NCI-H446 (cell line): ENCODE measurements at regions not wholly inside any gene's neighbourhood (a gene's known extent, or its start where the extent isn't known, plus 50 kb on each side); places are given as distances from the start of the nearest gene placed in this dataset.

Experiments used
- DNase-seq, 2 experiments: peaks; one replicate each; lab custom pipeline; 2025; lab: John Stamatoyannopoulos, UW

- no peak for DNase-seq
Measured at GRCh38 chr10:78876449-78876848, 192.3 kb upstream of the ZMIZ1 start.

GRCh38 chr10:78879621-78880020, 189.1 kb upstream of the ZMIZ1 start:
- no peak for DNase-seq

DNA sequence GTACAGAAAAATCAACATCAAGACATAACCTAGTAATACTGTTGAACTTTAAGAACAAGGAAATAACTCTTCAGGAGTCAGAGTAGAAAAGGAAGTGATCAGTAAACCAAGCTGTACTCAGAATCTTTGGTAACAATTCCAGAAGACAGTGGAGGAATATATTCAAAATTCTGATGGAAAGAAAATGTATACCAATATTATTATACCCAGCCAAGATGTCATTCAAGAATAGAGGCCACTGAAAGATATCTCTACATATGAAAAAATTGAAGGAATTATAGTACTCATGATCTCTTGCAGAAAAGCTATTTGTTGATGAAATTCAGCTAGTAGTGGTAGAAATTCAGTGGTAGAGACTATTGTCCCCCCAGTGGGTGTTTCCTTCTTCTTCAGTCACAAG, 182.6 kb upstream of the ZMIZ1 start:
- DNase-seq: no peak

GRCh38 chr10:78889536-78890063, 179.2 kb upstream of the ZMIZ1 start:
- DNase-seq: peak; percentile 7 to 50

- DNase-seq: no peak
Measured at GRCh38 chr10:78890506-78890905, 178.3 kb upstream of the ZMIZ1 start.

- DNase-seq: no peak
Measured at GRCh38 chr10:78891741-78892140, 177.0 kb upstream of the ZMIZ1 start.

DNA sequence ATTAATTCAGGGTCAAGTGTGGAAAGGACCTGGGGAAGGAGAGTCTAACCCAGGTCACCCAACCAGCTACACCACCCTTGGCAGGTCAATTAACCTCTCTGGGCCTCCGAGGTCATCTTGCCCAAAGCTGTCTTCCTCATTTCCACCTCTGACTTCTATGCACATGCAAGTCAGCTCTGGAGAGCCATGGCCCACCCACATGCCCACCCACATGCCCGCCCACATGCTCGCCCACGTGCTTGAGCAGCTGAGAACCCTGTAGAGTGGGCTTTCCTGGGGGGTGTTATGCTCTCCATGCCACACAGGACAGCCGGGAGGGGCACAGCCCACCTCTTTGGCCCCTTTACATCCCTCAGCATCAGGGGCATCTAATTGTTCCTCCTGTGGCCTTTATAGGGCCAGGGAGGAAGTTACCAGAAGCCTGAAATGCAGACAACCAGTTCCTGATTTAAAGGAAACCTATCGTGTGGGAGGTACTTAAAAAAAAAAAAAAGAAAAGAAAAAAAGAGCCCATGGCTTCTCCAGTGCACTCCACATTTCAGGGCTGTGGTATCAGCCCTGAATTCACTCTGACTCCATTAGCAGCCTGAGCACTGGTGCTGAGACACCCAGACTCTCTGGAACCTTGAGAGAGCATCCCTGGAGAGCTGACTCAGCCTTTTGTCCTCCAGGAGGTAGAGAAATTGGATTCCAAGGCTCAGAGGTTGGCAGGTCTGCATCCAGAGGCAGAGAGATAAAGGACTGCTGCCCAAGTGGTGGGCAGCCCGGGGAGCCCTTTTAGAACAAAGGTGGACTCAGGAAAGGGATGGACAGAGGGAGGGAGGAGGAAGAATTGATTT, 176.2 kb upstream of the ZMIZ1 start:
- no peak for DNase-seq

DNA sequence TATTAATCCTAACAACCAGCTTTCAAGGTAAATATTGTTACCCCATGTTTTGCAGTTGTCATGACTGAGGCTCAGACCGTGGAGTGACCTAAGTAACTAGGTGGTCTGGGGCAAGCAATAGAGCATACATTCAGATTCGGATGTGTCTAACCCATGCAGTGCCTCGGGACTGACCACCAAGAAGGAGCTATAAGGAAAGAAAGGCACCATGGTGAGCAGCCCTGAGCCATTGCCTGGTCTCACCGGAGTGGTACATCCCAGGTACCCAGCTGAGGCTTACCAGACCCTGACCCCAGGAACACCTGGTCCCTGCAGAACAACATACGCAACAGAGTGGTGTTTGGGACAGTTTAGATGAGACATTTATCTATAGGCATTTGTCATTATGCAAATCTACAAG, 175.5 kb upstream of the ZMIZ1 start:
- no peak for DNase-seq

DNA sequence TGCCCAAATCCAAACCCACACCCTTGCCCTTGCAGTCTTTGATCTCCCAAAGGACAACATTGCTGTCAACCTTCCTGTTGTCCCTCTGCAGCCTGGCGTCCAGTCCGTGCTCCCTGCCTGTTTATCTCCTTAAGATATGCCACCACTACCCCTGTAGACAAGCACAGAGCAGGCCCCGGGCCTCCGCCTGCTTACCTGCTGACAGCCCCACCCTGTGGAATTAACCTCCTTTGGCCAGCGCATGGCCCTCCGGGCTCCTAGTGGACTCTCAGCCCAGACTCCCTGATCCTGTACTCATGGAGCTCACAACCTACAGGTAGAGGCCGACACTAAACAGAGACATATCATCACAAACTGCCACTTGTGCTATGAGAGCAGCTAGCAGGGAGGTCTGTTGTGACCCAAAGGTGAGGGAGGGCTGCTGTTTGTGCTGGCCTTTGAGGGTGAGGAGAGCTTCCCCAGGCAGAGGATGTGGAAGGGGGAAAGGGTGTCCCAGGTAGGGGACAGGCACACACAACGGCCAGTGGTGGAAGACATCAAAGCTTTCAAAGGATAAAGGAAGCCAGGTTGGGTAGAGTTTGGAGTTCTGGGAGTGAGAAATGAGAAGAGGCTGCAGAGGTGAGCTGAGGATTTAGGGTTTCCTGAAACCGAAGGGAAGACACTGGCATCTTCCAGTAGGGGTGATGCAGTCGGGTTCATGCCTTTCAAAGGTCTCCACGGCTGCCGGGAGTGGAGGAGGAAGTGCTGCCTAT, 174.5 kb upstream of the ZMIZ1 start:
- DNase-seq: no peak

GRCh38 chr10:78894841-78895195, 173.9 kb upstream of the ZMIZ1 start:
- DNase-seq: no peak

DNA sequence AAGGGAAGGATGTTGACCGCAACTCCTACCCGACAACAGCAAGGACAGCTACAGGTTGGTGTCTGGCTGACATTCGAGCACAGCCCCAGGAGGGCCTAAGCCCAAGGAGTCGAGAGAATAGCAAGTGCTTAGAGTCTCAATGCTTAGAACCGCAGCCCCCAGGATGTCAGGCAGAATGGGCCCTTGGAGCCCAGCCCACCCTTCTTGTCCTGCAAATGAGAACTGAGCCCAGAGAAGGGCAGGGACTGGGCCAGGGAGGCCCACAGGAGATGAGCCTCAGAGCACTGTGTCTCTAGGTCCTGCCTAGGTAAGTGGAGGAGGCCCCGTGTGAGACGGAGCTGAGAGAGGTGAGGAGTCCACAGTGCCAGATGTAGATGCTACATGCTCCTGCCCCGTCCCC, 173.3 kb upstream of the ZMIZ1 start:
- DNase-seq: no peak

- no peak for DNase-seq
Measured at GRCh38 chr10:78896159-78896928, 172.4 kb upstream of the ZMIZ1 start.

DNA sequence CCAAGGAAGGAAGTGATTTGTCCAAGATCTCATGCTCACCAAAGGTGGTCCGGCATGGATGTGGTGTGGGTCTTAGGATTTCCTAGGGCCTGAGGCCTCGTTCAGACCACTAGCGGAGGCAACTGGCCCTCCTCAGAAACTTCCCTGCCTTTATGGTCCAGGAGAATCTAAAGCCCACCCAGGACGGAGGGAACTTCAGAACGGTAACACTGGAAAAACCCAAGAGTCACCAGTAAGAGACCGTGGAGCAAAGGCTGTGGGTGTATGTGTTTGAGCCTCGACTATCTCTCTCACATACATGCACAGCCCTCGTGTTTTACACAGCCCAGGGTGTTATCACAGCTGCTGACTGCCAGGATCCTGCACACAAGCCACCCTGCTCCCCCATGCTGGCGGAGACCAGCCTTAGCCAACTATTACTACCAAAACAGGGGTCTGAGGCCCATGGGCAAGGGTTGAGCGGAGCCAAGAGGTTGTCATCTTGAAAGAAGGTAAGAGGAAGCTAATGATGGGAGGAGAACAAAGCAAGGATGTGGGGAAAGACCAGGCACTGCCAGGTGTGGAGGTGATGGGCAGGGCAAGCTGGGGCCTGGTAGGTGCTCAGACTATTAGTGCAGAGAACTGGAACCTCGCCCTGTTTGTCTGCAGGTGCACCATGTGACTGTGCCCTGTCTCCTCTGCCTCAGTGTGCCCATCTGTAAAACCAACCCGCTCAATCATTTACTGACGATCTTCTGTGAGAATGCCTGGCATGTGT, 170.2 kb upstream of the ZMIZ1 start:
- DNase-seq: no peak

DNA sequence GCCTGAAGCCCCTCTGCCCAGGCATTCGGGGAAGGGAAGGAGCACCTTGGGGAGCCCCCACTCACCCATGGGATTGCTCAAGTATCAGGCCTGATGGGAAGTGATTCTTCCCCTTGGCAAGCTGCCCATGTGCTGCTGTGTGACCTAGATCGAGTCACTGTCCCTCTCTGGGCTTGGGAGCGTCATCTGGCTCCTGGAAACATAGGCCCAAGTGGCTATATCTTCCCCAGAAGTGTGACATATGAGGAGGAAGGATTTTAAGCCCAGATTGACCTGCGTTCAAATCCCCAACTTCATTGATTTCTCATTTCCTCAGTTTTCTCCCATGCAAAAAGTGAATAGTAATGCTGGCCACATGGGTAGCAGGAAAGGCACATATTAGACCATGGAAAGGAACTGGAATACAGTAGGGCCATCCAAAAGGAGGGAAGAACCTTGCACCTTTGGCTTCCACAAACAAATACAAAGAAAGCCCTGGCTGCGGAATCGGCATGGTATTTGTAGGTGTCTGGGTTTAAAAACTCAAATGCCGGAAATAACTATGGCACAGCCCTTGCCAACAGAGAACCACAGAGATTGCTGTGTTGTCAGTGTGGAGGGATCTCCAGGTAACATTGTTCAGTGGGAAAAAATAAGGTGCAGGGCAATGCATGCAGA, 169.5 kb upstream of the ZMIZ1 start:
- DNase-seq: no peak

DNA sequence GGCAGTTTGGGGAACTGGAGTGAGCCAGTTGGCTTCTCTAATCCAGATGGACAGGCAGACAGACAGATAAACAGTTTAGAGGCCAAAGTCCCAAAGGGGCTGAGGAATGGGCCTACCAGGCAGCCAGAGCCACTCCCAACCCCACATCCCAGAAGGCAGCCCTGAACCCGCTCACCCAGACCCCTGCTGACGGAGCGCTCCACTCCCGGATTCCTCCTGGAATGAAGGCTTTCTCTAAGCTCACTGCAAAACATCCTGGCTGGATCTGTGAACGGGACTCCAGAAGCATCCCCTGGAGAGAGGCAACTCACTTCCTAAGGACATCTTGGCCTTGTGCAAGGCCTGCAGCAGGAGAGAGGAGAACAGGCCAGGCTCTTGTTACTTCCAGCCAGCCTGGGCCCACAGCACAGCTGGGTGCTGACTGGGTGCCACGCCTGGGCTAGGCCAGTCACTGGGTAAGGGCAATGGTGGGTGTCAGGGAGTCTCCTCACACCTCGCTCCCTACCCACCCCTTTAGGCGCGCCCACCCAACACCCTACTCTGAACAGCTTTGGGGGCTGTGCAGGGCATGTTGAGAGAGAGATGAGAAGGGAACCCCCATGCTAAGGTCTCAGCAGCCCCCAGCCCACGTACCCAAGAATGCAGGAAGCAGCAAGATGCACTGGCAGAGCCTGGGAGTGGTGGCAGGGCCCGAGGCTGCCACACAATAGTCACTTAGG, 168.6 kb upstream of the ZMIZ1 start:
- no peak for DNase-seq

- no peak for DNase-seq
Measured at GRCh38 chr10:78900715-78901430, 167.9 kb upstream of the ZMIZ1 start.

DNA sequence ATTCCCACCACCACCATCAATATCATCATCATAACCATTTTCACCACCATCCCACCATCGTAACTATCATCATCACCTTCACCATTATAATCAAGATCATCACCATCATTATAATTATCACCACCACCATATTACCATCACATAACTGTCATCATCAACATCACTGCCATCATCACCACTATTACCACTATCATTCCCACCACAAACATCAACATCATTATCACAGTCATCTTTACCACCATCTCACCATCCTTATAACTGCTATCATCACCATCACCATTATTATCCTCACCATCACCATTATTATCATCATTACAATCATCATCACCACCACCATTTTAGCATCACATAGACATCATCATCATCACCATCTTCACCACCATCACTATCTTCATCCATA, 167.1 kb upstream of the ZMIZ1 start:
- no peak for DNase-seq

DNA sequence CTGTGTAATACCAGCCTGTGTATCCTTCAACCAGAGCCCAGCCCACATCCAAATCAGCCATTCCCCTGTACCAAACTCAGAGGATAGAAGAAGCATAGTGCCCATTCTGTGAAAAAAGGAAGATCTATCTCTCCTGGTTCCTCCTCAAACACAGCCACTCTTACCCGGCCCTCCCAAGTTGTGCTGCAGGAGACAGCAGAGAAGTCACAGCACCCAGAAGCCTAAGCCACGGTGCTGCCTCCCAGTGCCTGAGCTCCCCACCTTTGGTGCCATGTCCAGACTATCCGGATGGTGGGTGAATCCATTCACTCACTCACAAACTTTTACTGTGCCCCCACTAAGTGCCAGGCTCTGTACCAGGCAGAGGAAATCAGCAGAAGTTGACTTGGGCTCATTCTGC, 166.0 kb upstream of the ZMIZ1 start:
- DNase-seq: no peak

GRCh38 chr10:78903341-78903940, 165.3 kb upstream of the ZMIZ1 start:
- no peak for DNase-seq

DNA sequence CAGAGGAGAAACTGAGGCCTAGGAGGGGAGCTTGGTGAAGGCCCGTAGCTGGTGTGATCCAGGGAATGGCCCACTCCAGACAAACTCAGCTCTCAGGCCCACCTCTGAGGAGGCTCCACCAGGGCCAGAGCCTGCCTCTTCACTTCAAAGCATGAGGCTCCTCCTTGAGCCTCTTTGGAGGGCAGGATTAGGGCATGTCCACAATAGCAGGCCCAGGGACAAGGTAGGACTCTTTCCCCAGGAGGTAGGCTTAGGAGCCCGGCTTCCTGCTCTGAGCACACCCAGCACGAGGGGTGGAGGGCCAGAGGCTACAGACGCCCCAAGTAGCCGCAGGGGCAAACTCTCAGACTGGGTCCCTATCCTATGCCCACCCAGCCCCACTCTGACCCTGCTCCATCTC, 164.6 kb upstream of the ZMIZ1 start:
- DNase-seq: no peak
